ENCODE measurements at regions not wholly inside any gene's neighbourhood (a gene's known extent, or its start where the extent isn't known, plus 50 kb on each side); places are given as distances from the start of the nearest gene placed in this dataset.

DNA sequence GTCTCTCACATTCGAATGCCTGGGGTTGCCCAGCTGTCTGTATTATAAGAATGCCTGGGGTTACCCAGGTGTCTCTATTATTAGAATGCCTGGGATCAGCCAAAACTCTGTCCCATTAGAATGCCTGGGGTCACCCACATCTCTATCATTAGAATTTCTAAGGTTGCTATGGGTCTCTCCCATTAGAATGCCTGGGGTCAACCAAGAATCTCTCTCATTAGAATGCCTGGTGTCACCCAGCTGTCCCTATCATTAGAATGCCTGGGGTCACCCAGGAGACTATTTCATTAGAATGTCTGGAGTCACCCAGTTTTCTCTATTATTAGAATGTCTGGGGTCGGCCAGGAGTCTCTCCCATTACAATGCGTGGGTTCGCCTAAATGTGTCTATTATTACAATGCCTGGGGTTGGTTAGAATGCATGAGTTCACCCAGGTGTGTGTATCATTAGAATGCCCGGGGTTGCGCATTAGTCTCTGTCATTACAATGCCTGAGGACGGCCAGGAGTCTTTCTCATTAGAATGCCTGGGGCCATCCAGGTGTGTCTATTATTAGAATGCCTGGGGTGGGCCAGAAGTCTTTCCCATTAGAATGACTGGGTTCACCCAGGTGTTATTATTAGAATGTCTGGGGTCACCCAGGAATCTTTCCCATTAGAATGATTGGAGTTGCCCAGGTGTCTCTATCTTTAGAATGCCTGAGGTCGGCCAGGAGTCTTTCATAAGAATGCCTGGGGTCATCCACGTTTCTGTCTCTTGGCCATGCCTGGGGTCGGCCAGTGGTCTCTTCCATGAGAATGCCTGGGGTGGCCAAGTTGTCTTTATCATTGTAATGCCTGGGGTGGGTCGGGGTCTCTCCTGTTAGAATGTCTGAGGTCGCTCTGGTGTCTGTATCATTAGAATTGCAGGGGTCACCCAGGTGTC, 59.6 kb downstream of the RNF187 start:
- TF ChIP-seq, protein P1, sequence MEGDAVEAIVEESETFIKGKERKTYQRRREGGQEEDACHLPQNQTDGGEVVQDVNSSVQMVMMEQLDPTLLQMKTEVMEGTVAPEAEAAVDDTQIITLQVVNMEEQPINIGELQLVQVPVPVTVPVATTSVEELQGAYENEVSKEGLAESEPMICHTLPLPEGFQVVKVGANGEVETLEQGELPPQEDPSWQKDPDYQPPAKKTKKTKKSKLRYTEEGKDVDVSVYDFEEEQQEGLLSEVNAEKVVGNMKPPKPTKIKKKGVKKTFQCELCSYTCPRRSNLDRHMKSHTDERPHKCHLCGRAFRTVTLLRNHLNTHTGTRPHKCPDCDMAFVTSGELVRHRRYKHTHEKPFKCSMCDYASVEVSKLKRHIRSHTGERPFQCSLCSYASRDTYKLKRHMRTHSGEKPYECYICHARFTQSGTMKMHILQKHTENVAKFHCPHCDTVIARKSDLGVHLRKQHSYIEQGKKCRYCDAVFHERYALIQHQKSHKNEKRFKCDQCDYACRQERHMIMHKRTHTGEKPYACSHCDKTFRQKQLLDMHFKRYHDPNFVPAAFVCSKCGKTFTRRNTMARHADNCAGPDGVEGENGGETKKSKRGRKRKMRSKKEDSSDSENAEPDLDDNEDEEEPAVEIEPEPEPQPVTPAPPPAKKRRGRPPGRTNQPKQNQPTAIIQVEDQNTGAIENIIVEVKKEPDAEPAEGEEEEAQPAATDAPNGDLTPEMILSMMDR (IDR thresholded peaks at IDR 0.05) = no peak
- TF ChIP-seq POLR2A (IDR thresholded peaks at IDR 0.05) = no peak
